Adrenal gland (tissue), 5 donors: ENCODE measurements at regions not wholly inside any gene's neighbourhood (a gene's known extent, or its start where the extent isn't known, plus 50 kb on each side); places are given as distances from the start of the nearest gene placed in this dataset.

Experiments used
- POLR2A ChIP-seq, 2 donors: fragments of 450-650 bp; IDR thresholded peaks; one replicate each; pipeline ENCODE4 v1.6.1; 2017; ENCODE audit warnings: antibody characterized with exemption in 2 of 2, mild to moderate bottlenecking in 2 of 2, moderate library complexity in 1 of 2
- TF ChIP-seq, protein P1 (sequence below), 6 experiments: fragments of 450-650 bp in 4 of 6; fragments of 200-600 bp in 2 of 6; sonication (generic) in 1 of 6; IDR thresholded peaks; 1 replicate in 5 of 6; 2 replicates in 1 of 6; pipeline versions ENCODE4 v1.5.1 to v1.8.0; 2016 to 2021; ENCODE audit warnings: antibody characterized with exemption in 6 of 6, mild to moderate bottlenecking in 2 of 6, moderate library complexity in 1 of 6
- donor health status: DM: no; HTN: no; CAD: no.

DNA sequence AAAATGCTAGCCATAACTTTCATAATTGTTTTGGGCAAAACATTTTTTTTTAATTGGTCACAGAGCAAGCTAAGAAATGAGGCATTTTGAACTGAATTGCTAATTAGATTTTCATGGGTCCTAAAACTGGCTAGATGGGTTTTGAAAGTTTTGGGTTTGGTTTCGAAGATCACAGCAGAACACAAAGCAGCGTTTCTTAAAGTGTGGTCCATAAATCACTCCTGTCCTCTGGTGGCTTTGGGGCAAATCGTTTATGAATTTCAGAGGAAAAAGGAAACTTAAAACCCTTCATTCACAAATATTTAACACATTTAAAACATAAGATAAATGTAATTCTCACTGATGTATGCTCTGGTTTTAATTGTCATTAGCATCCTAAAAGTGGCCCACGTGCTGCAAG, 503.7 kb downstream of the SPATA31D1 start:
- TF ChIP-seq, protein P1, sequence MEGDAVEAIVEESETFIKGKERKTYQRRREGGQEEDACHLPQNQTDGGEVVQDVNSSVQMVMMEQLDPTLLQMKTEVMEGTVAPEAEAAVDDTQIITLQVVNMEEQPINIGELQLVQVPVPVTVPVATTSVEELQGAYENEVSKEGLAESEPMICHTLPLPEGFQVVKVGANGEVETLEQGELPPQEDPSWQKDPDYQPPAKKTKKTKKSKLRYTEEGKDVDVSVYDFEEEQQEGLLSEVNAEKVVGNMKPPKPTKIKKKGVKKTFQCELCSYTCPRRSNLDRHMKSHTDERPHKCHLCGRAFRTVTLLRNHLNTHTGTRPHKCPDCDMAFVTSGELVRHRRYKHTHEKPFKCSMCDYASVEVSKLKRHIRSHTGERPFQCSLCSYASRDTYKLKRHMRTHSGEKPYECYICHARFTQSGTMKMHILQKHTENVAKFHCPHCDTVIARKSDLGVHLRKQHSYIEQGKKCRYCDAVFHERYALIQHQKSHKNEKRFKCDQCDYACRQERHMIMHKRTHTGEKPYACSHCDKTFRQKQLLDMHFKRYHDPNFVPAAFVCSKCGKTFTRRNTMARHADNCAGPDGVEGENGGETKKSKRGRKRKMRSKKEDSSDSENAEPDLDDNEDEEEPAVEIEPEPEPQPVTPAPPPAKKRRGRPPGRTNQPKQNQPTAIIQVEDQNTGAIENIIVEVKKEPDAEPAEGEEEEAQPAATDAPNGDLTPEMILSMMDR (IDR thresholded peaks at IDR 0.05), result no peak
- no peak for TF ChIP-seq POLR2A (IDR thresholded peaks at IDR 0.05)
